Breast epithelium (tissue), 4 donors: ENCODE measurements at regions not wholly inside any gene's neighbourhood (a gene's known extent, or its start where the extent isn't known, plus 50 kb on each side); places are given as distances from the start of the nearest gene placed in this dataset.
"Not testable (repeated sequence)": the region's sequence is repeated elsewhere in the genome, so short reads cannot be mapped to it uniquely, and the experiment has no call there.

ENCODE experiments used
- DNase-seq, 2 donors: peaks; one replicate each; pipeline ENCODE4 v3.0.0-alpha.2; 2019; ENCODE audit warnings: low spot score in 2 of 2
- H3K27ac ChIP-seq, 2 donors: fragments of 200-600 bp; sonication (generic) in 1 of 2; one replicate each; pipeline ENCODE4 v1.5.1; 2016 to 2019; ENCODE audit warnings: mild to moderate bottlenecking in 1 of 2
- H3K27me3 ChIP-seq, 2 donors: fragments of 200-600 bp; sonication (generic) in 1 of 2; one replicate each; pipeline versions ENCODE4 v1.5.1 to v1.6.0; 2017 to 2019; ENCODE audit warnings: control low read depth in 1 of 2, mild to moderate bottlenecking in 1 of 2
- H3K36me3 ChIP-seq: fragments of 200-600 bp; one replicate; pipeline ENCODE4 v1.5.1; 2019
- H3K4me1 ChIP-seq, 2 donors: fragments of 200-600 bp; sonication (generic); one replicate each; pipeline ENCODE4 v1.5.1; 2016 to 2019; ENCODE audit warnings: control low read depth in 1 of 2
- H3K4me3 ChIP-seq, 3 donors: fragments of 200-600 bp; sonication (generic); 1 replicate in 2 of 3; 2 replicates in 1 of 3; pipeline ENCODE4 v1.5.1; 2016 to 2019; ENCODE audit warnings: mild to moderate bottlenecking in 3 of 3, moderate library complexity in 2 of 3
- H3K9me3 ChIP-seq, 2 donors: fragments of 200-600 bp; sonication (generic) in 1 of 2; one replicate each; pipeline ENCODE4 v1.5.1; 2016 to 2019; ENCODE audit warnings: control low read depth in 1 of 2
- CTCF ChIP-seq, 3 donors: fragments of 450-650 bp; IDR thresholded peaks; one replicate each; pipeline ENCODE4 v1.5.1; 2016 to 2017; ENCODE audit warnings: antibody characterized with exemption in 3 of 3, mild to moderate bottlenecking in 3 of 3, moderate library complexity in 3 of 3
- POLR2A ChIP-seq: fragments of 450-650 bp; IDR thresholded peaks from one replicate; pipeline ENCODE4 v1.6.1; 2016; ENCODE audit warnings: antibody characterized with exemption, mild to moderate bottlenecking, moderate library complexity
- POLR2AphosphoS5 ChIP-seq, 3 donors: sonication (generic); formaldehyde crosslinking; IDR thresholded peaks; one replicate each; pipeline ENCODE4 v1.6.1; 2017; ENCODE audit warnings: antibody characterized with exemption in 3 of 3
- intact Hi-C: fragments of 100-400 bp; cut with DNase I; formaldehyde crosslinking; loops from one replicate; pipeline ENCODE4 v1.15.1; 2023; ENCODE audit warnings: low total_unique reads

GRCh38 chr2:65602603-65603235 is 170.3 kb upstream of the SPRED2 start:
- intact Hi-C loops: no loop called here
- DNase-seq: no peak
- H3K27ac ChIP-seq: no peak overlapping the region
- no peaks in the 10 kb centered on the region for H3K9me3 ChIP-seq
- no peaks in the 10 kb centered on the region for H3K27me3 ChIP-seq
- TF ChIP-seq POLR2A (no peak), CTCF (IDR thresholded peaks at IDR 0.05) (no peak)
- no peak overlapping the region for H3K4me3 ChIP-seq
- no peaks in the 10 kb centered on the region for H3K4me1 ChIP-seq
- H3K36me3 ChIP-seq: no peaks in the 10 kb centered on the region

- not testable (repeated sequence) for DNase-seq, H3K27ac ChIP-seq
Measured at GRCh38 chr2:65600871-65601270, 168.5 kb upstream of the SPRED2 start.

DNA sequence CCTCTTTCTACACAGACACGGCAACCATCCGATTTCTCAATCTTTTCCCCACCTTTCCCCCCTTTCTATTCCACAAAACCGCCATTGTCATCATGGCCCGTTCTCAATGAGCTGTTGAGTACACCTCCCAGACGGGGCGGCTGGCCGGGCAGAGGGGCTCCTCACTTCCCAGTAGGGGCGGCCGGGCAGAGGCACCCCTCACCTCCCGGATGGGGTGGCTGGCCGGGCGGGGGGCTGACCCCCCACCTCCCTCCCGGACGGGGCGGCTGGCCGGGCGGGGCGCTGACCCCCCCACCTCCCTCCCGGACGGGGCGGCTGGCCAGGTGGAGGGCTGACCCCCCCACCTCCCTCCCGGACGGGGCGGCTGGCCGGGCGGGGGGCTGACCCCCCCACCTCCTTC is 168.0 kb upstream of the SPRED2 start:
- H3K4me3 ChIP-seq, H3K9me3 ChIP-seq: not testable (repeated sequence)

More at GRCh38 chr2:65600871-65601270, 168.5 kb upstream of the SPRED2 start:
- intact Hi-C loops, H3K9me3 ChIP-seq, H3K4me3 ChIP-seq, H3K4me1 ChIP-seq, H3K27me3 ChIP-seq, H3K36me3 ChIP-seq: not testable (repeated sequence)

DNA sequence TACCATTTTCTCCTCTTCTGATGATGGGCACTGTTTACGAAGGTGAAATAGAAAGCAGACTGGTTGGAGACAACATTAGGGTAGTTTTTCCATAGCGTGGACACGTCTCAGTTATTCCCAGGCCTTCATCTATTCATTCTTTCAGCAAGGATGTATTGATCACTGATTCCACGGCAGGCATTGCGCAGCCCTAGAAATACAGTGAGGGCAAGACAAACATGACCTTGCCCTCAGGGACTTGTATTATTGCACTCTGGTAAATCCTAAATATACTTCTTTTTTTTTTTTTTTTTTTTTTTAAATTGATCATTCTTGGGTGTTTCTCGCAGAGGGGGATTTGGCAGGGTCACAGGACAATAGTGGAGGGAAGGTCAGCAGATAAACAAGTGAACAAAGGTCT is 167.3 kb upstream of the SPRED2 start:
- intact Hi-C loops: no loop called here
- Histone ChIP-seq H3K36me3 (no peaks in the 10 kb centered on the region), H3K4me3 (no peak overlapping the region), H3K9me3 (no peaks in the 10 kb centered on the region), H3K27ac (no peak overlapping the region), H3K27me3 (no peaks in the 10 kb centered on the region), H3K4me1 (no peaks in the 10 kb centered on the region)
- DNase-seq: no peak
- TF ChIP-seq POLR2AphosphoS5 (IDR thresholded peaks at IDR 0.05): no peak
- TF ChIP-seq POLR2A: no peak
- no peak for TF ChIP-seq CTCF (IDR thresholded peaks at IDR 0.05)

More for the DNA sequence above, 168.0 kb upstream of the SPRED2 start:
- H3K36me3 ChIP-seq, H3K27me3 ChIP-seq, H3K4me1 ChIP-seq, intact Hi-C loops, DNase-seq, H3K27ac ChIP-seq: not testable (repeated sequence)

- intact Hi-C loops: no loop called here
- H3K36me3 ChIP-seq: no peaks in the 10 kb centered on the region
- TF ChIP-seq POLR2AphosphoS5 (IDR thresholded peaks at IDR 0.05): no peak
- no peak for TF ChIP-seq POLR2A
- no peak for TF ChIP-seq CTCF (IDR thresholded peaks at IDR 0.05)
Measured at GRCh38 chr2:65598996-65599395, 166.6 kb upstream of the SPRED2 start.

DNA sequence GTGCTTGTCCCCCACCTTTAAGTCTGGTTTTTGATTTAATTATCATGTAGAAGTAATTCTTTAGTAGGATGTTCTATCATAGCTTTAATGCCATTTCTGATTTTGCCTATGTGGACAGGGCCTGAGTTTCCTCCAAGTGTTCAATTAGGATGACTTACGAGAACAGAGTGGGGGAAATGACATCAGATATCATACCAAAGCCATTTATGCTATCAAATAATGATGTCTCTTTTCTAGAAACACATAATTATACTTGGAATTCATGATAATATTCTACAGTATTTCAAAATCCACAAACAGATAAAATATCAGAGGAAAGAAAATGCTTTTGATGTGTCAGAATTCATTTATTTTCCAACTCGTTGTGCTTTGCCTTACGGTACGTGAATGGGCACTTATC is 165.9 kb upstream of the SPRED2 start:
- H3K36me3 ChIP-seq: no peaks in the 10 kb centered on the region
- H3K9me3 ChIP-seq: no peaks in the 10 kb centered on the region
- TF ChIP-seq POLR2AphosphoS5 (IDR thresholded peaks at IDR 0.05) (no peak), POLR2A (no peak), CTCF (IDR thresholded peaks at IDR 0.05) (no peak)
- no peak overlapping the region for H3K4me3 ChIP-seq
- no peaks in the 10 kb centered on the region for H3K4me1 ChIP-seq
- no peak overlapping the region for H3K27ac ChIP-seq
- intact Hi-C loops: no loop called here
- H3K27me3 ChIP-seq: no peaks in the 10 kb centered on the region
- DNase-seq: no peak

More at GRCh38 chr2:65598996-65599395, 166.6 kb upstream of the SPRED2 start:
- no peaks in the 10 kb centered on the region for H3K4me1 ChIP-seq
- H3K9me3 ChIP-seq: no peaks in the 10 kb centered on the region
- H3K4me3 ChIP-seq: no peak overlapping the region
- no peaks in the 10 kb centered on the region for H3K27me3 ChIP-seq
- DNase-seq: no peak
- no peak overlapping the region for H3K27ac ChIP-seq
